ENCODE measurements at regions not wholly inside any gene's neighbourhood (a gene's known extent, or its start where the extent isn't known, plus 50 kb on each side); places are given as distances from the start of the nearest gene placed in this dataset.
"Not testable (repeated sequence)": the region's sequence is repeated elsewhere in the genome, so short reads cannot be mapped to it uniquely, and the experiment has no call there.

- TF ChIP-seq CTCF (IDR thresholded peaks at IDR 0.05; ENCODE audit: low read length); EZH2 (optimal IDR thresholded peaks at IDR 0.05; ENCODE audit: low read depth, low read length); EZH2phosphoT487 (IDR thresholded peaks at IDR 0.05; ENCODE audit: low read length): not testable (repeated sequence)
These were observed 334.9 kb upstream of the PAPPA start for GRCh38 chr9:115818651-115819050.
